ENCODE measurements at regions not wholly inside any gene's neighbourhood (a gene's known extent, or its start where the extent isn't known, plus 50 kb on each side); places are given as distances from the start of the nearest gene placed in this dataset.

DNA sequence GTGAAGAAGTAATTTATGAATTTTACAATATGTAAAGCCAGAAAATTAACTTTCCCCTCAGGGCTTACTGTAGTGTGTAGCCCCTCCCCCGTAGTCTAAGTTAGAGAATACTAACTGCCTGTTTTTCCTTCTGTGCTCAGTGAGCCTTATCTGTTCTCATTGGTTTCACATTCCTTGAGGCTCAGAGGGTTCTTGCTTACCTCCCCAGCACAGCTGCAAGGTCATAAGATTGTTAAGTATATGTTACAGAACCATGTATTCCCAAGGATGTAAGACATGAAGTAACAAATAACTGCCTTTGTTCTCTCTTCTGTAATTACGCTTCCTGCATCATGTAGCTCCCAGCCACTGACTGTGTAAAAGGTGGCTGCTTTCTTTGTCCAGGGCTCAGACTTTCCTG is 1351.1 kb downstream of the TMEM121 start:
- 16% methylated on average over 2 of the region's 2 CpGs for WGBS (ENCODE audit: missing lambda C conversion rate)
- FAIRE-seq (no peak), DNase-seq (ENCODE audit: low read depth in 1 of 2, low spot score in 1 of 2) (no peak), ATAC-seq (no peak)
- no peak overlapping the region for H3K4me3 ChIP-seq
- H3K4me1 ChIP-seq = no peaks in the 10 kb centered on the region
- H3K27ac ChIP-seq = no peak overlapping the region
- no peaks in the 10 kb centered on the region; the same call in 2 of the 3 replicates for H3K9me3 ChIP-seq
- H3K4me2 ChIP-seq = no peak overlapping the region
- no peak for TF ChIP-seq PBX3 (IDR thresholded peaks at IDR 0.05)
- TF ChIP-seq EHF (CRISPR knock-in tag; IDR thresholded peaks at IDR 0.05) = no peak
- TF ChIP-seq, protein P1, sequence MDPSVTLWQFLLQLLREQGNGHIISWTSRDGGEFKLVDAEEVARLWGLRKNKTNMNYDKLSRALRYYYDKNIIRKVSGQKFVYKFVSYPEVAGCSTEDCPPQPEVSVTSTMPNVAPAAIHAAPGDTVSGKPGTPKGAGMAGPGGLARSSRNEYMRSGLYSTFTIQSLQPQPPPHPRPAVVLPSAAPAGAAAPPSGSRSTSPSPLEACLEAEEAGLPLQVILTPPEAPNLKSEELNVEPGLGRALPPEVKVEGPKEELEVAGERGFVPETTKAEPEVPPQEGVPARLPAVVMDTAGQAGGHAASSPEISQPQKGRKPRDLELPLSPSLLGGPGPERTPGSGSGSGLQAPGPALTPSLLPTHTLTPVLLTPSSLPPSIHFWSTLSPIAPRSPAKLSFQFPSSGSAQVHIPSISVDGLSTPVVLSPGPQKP (IDR thresholded peaks at IDR 0.05; ENCODE audit: low read depth, low read length) = no peak
- no peak for TF ChIP-seq FOSB (CRISPR knock-in tag; IDR thresholded peaks at IDR 0.05)
- TF ChIP-seq, protein P2, sequence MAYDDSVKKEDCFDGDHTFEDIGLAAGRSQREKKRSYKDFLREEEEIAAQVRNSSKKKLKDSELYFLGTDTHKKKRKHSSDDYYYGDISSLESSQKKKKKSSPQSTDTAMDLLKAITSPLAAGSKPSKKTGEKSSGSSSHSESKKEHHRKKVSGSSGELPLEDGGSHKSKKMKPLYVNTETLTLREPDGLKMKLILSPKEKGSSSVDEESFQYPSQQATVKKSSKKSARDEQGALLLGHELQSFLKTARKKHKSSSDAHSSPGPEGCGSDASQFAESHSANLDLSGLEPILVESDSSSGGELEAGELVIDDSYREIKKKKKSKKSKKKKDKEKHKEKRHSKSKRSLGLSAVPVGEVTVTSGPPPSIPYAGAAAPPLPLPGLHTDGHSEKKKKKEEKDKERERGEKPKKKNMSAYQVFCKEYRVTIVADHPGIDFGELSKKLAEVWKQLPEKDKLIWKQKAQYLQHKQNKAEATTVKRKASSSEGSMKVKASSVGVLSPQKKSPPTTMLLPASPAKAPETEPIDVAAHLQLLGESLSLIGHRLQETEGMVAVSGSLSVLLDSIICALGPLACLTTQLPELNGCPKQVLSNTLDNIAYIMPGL (CRISPR knock-in tag; IDR thresholded peaks at IDR 0.05; ENCODE audit: borderline replicate concordance) = no peak
- TF ChIP-seq HDAC2 (IDR thresholded peaks at IDR 0.05) = no peak
- TF ChIP-seq, protein P3, sequence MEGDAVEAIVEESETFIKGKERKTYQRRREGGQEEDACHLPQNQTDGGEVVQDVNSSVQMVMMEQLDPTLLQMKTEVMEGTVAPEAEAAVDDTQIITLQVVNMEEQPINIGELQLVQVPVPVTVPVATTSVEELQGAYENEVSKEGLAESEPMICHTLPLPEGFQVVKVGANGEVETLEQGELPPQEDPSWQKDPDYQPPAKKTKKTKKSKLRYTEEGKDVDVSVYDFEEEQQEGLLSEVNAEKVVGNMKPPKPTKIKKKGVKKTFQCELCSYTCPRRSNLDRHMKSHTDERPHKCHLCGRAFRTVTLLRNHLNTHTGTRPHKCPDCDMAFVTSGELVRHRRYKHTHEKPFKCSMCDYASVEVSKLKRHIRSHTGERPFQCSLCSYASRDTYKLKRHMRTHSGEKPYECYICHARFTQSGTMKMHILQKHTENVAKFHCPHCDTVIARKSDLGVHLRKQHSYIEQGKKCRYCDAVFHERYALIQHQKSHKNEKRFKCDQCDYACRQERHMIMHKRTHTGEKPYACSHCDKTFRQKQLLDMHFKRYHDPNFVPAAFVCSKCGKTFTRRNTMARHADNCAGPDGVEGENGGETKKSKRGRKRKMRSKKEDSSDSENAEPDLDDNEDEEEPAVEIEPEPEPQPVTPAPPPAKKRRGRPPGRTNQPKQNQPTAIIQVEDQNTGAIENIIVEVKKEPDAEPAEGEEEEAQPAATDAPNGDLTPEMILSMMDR (IDR thresholded peaks at IDR 0.05) = no peak
- TF ChIP-seq, protein P4, sequence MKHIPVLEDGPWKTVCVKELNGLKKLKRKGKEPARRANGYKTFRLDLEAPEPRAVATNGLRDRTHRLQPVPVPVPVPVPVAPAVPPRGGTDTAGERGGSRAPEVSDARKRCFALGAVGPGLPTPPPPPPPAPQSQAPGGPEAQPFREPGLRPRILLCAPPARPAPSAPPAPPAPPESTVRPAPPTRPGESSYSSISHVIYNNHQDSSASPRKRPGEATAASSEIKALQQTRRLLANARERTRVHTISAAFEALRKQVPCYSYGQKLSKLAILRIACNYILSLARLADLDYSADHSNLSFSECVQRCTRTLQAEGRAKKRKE (CRISPR knock-in tag; IDR thresholded peaks at IDR 0.05; ENCODE audit: low read depth) = no peak
- no peak for TF ChIP-seq ZSCAN20 (CRISPR knock-in tag; IDR thresholded peaks at IDR 0.05)
- TF ChIP-seq POLR2AphosphoS2 (conservative IDR thresholded peaks at IDR 0.05; ENCODE audit: low read length) = no peak
- ChIA-PET POLR2A (no interaction called here), CTCF (interaction anchor here (0.8 kb wide), 1 partner anchor 34 kb away, joined by 3 read pairs; no protein-coding TSS in a partner anchor)

DNA sequence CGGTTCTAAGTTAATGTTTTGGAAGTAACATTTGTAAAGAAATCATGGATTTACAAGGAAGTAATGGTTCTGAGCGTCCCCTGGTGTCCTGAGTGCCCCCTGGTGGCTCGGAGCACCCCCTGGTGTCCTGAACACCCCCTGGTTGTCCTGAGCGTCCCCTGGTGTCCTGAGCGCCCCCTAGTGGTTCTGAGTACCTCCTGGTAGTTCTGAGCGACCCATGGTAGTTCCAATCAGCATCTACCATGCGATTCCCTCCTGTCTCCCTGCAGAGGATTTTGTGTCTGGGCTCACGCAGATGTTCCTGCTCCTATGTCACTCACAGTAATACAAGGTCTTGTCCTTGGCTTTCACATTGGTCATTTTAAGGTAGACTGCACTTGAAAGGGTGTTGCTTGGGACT is 1352.9 kb downstream of the TMEM121 start:
- H3K4me2 ChIP-seq = no peak overlapping the region
- peak; percentile 81 to 96 for ATAC-seq
- 2% methylated on average over 7 of the region's 8 CpGs for WGBS (ENCODE audit: missing lambda C conversion rate)
- H3K9me3 ChIP-seq = peaks cover 7% of the 10 kb centered on the region
- POLR2A ChIA-PET = no interaction called here
- H3K4me1 ChIP-seq = no peaks in the 10 kb centered on the region
- H3K4me3 ChIP-seq = no peak overlapping the region
- TF ChIP-seq RAD21 (conservative IDR thresholded peaks at IDR 0.05 in 1 of 2, IDR thresholded peaks at IDR 0.05 in 1 of 2) = peak; percentile 22 to 33; a peak in 2 of 5 replicates
- TF ChIP-seq NR3C1 (IDR thresholded peaks at IDR 0.05) = no peak
- TF ChIP-seq, protein P3 (IDR thresholded peaks at IDR 0.05) = peak; percentile 47
- no peak for TF ChIP-seq PHF8 (IDR thresholded peaks at IDR 0.05; ENCODE audit: borderline replicate concordance, low read depth)
- TF ChIP-seq ESRRA (IDR thresholded peaks at IDR 0.05; ENCODE audit: borderline replicate concordance, low read length) = no peak
- TF ChIP-seq SMC3 (IDR thresholded peaks at IDR 0.05) = 0 out of 3 replicates have a peak, but pooled peaks have one; percentile 16
- FAIRE-seq = no peak
- CTCF ChIA-PET = interaction anchor here (0.8 to 0.9 kb wide), 2 partner anchors 31 to 90 kb away, joined by 3 read pairs; no protein-coding TSS in a partner anchor
- peak; percentile 23 to 79 for DNase-seq (ENCODE audit: low read depth in 1 of 2, low spot score in 1 of 2)
- H3K27ac ChIP-seq = no peak overlapping the region
